SJCRH30 (cell line): ENCODE measurements at regions not wholly inside any gene's neighbourhood (a gene's known extent, or its start where the extent isn't known, plus 50 kb on each side); places are given as distances from the start of the nearest gene placed in this dataset.

Source experiments
- DNase-seq, 2 experiments: peaks; one replicate each; pipeline ENCODE4 v3.0.0-alpha.2; 2015 to 2020
- H3K27ac ChIP-seq: fragments of 250-450 bp; sonication (Bioruptor Pico); 2 replicates; pipeline ENCODE4 v1.5.1; 2020; ENCODE audit warnings: mild to moderate bottlenecking, moderate library complexity
- H3K27me3 ChIP-seq: fragments of 250-450 bp; sonication (Bioruptor Pico); 2 replicates; pipeline ENCODE4 v1.5.1; 2020; ENCODE audit warnings: mild to moderate bottlenecking, moderate library complexity
- H3K36me3 ChIP-seq: fragments of 250-450 bp; sonication (Bioruptor Pico); 2 replicates; pipeline ENCODE4 v1.5.1; 2020; ENCODE audit warnings: mild to moderate bottlenecking, moderate library complexity
- H3K4me1 ChIP-seq: fragments of 250-450 bp; sonication (Bioruptor Pico); 2 replicates; pipeline ENCODE4 v1.5.1; 2020; ENCODE audit warnings: mild to moderate bottlenecking, moderate library complexity
- H3K4me3 ChIP-seq: fragments of 250-450 bp; sonication (Bioruptor Pico); 2 replicates; pipeline ENCODE4 v1.5.1; 2020; ENCODE audit warnings: mild to moderate bottlenecking, moderate library complexity
- H3K9me3 ChIP-seq: fragments of 250-450 bp; sonication (Bioruptor Pico); replicated peaks from 2 replicates; pipeline ENCODE4 v1.5.1; 2020; ENCODE audit warnings: mild to moderate bottlenecking, moderate library complexity

DNA sequence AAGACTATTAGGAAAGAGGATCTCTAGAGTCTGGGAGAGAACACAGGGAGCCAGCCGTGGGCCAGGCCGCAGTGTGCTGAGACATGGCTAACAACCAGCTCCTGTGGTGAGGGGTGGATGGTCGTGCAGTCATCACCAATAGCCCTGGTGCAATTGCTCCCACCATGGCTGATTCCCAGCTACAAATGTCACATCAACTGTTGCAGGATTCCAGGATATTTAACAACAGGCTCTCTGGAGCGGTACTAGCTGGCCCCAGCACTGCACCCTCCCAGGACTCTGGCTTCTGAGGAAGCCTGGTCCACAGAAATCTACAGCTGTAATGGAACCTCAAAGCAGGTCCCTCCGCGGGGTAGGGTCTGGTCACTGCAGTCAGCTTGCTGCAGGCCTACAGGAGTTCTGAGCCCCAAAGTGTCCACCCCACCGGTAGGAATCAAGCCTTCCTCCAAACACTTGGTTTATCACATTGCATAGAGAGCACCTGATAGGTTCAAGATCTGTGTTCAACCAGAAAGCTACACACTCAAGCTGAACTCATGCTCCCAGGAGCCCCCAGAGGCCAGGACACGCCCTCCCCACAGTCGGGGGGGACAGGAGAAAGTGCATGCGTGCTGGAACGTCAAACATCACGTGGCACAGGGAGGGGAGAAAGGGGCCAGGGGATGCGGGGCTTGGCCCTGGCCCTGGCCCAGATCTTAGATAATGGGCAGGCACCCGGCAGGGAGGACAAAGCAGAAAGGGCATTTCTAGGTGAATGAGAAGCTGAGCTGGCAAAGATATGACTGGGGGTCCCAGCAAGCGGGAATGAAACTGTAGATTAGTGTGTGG, 609.0 kb downstream of the TBC1D22A start:
- Histone ChIP-seq H3K4me3 (no peak overlapping the region), H3K36me3 (no peaks in the 10 kb centered on the region), H3K27me3 (no peaks in the 10 kb centered on the region), H3K27ac (no peak overlapping the region), H3K9me3 (no peaks in the 10 kb centered on the region), H3K4me1 (no peaks in the 10 kb centered on the region)
- no peak for DNase-seq

DNA sequence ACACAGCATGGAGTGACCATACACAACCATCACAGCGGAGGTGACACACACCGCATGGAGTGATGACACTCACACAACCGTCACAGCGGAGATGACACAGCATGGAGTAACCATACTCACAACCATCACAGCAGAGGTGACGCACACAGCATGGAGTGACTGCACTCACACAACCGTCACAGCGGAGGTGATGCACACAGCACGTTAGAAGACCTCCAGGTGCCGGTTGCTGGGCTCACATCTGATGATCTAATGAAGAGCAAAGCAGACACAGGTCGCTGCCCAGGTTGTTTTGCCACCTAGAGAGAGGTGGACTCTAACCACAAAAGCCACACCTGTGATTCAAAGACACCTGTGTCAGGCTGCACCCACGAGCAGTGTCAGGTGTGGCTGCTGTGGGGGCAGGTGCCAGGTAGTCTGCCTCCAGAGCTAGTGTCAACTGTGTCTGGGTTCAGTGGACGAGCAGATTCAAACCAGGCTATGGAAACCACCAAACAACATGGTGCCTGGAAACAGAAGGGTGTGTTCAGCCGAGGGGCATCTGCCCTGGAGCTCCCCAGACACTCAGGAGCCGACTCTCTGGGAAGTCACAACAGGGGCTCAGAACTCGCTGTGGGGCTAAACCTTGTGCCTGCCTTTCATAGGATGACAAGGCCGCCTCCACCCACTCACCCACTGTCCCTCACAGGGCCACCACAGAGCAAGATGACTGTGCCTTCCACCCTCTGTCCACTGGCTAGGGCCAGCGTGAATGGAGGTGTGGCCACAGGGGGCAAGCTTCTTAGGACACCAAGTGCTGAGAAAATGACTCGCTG, 608.2 kb downstream of the TBC1D22A start:
- H3K4me1 ChIP-seq, result no peaks in the 10 kb centered on the region
- H3K36me3 ChIP-seq, result no peaks in the 10 kb centered on the region
- H3K27ac ChIP-seq, result no peak overlapping the region
- H3K4me3 ChIP-seq, result no peak overlapping the region
- no peaks in the 10 kb centered on the region for H3K27me3 ChIP-seq
- no peak for DNase-seq
- H3K9me3 ChIP-seq, result no peaks in the 10 kb centered on the region

DNA sequence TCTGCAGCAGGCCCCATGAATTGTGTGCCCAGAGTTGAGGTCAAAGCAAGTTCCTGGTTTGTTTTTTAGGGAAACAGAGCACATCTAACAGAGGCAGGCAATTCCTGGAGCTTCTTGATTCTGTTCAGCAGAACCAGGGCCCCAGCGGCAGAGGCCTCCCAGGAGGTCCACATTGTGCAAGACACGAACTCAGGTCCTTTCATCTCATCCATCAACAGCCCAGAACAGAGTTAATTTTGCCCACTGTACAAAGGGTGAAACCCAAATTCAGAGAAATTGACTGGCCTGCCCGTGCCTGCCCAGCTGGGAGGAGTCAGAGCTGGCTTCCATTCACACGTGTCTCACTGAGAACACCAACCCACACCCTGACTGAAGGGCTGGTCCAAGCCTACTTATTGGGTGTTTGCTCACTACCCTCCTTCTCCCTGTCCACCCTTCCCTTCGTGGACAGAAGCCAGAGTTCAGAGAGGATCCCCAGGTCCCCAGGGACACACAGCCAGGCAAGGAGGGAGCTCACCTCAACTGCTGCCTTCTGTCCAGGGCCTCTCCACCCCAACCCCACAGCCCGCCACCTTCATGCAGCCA, 607.1 kb downstream of the TBC1D22A start:
- DNase-seq, result no peak
- H3K27me3 ChIP-seq, result no peaks in the 10 kb centered on the region
- no peak overlapping the region for H3K4me3 ChIP-seq
- no peak overlapping the region for H3K27ac ChIP-seq
- no peaks in the 10 kb centered on the region for H3K9me3 ChIP-seq
- no peaks in the 10 kb centered on the region for H3K36me3 ChIP-seq
- H3K4me1 ChIP-seq, result no peaks in the 10 kb centered on the region

DNA sequence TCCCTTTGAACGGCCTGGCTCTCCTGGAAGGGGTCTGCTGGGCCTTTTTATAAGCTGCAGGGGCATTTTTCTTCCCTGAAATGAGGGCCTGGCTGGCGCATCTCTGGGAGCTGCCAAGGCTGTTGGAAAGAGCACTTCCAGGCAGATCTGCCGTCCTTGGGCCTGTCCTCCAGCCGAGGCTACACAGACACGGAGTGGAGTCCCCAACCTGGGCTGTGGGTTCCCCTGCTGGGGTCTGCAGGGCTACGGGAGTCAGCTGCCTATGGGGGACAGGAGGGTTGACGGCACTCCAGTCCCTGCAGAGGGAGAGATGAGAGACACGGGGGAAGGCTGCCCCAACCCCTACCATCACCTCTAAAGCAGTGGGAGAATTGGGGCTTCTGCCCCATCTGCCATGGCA, 606.6 kb downstream of the TBC1D22A start:
- H3K4me1 ChIP-seq, result no peaks in the 10 kb centered on the region
- no peak for DNase-seq
- no peaks in the 10 kb centered on the region for H3K9me3 ChIP-seq
- H3K4me3 ChIP-seq, result no peak overlapping the region
- no peaks in the 10 kb centered on the region for H3K27me3 ChIP-seq
- H3K36me3 ChIP-seq, result no peaks in the 10 kb centered on the region
- no peak overlapping the region for H3K27ac ChIP-seq

DNA sequence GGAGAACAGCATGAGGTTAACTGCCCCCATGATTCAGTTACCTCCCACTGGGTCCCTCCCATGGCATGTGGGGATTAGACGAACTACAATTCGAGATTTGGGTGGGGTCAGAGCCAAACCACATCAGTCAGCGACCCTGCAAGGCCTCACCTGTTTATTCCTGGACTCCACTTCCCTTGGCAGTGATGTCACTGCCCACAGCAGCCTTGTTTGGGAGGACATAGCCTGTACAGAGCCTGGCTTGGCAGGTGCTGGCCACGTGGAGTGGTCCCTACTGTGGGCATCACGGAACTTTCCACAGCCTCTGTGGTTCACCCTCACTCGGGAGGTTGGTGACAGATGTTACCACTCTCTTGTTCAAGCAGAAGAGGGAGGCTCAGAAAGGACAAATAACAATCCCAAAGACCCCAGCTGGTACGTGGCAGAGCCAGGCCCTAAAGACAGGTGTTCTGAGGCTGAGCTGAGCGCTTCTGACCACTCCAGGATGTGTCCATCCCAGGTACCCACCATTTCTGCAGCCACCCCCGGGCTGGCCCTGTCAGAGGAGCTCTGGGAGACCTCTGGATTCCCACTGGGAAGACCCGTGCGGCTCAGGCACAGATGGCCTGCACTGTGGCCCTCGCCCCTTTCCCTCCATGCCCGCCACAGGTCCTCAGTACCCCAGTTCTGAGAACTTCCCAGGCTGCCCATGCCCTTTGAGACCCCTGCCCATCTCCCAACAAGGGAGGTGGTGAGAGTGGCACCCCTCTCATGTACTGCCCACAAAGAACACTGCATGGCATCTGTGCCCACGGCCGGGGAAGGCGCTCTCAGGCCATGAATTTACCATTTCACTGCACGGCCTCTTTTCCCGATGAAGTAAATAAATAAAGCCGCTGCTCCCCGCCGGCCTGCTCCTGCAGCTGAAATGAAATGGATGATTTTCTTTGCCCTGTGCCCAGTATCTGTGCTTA, 605.8 kb downstream of the TBC1D22A start:
- H3K27me3 ChIP-seq, result no peaks in the 10 kb centered on the region
- H3K36me3 ChIP-seq, result no peaks in the 10 kb centered on the region
- H3K4me3 ChIP-seq, result no peak overlapping the region
- H3K4me1 ChIP-seq, result no peaks in the 10 kb centered on the region
- H3K27ac ChIP-seq, result no peak overlapping the region
- no peak for DNase-seq
- no peaks in the 10 kb centered on the region for H3K9me3 ChIP-seq

DNA sequence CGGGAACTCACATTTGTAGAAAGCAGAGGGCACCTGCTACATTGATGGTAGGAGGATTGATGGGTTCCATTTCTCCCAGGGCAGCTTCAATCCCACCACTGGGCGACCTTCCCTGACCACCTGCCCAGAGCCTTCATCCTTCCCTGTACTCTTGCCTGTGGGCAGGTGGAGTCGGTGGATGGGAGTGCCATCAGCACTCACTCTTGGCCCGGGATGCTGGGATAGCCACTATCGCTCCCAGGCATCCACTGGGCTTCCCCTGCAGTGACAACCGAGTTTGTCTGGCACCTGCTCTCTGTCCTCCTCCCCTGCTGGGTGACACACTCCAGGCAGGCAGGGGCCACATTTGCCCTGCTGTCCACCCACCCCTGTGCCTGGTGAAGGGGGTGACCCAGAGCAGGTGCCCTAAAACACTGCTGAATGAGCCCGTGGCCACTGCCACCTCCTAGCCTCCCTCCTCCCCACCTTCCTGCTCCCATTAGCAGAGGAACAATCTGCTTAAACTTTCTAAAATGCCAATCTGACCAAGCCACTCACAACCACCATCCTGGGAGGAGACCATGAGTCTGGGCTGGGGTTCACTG, 604.7 kb downstream of the TBC1D22A start:
- Histone ChIP-seq H3K4me3 (no peak overlapping the region), H3K27me3 (no peaks in the 10 kb centered on the region), H3K36me3 (no peaks in the 10 kb centered on the region), H3K9me3 (no peaks in the 10 kb centered on the region), H3K4me1 (no peaks in the 10 kb centered on the region), H3K27ac (no peak overlapping the region)
- no peak for DNase-seq

DNA sequence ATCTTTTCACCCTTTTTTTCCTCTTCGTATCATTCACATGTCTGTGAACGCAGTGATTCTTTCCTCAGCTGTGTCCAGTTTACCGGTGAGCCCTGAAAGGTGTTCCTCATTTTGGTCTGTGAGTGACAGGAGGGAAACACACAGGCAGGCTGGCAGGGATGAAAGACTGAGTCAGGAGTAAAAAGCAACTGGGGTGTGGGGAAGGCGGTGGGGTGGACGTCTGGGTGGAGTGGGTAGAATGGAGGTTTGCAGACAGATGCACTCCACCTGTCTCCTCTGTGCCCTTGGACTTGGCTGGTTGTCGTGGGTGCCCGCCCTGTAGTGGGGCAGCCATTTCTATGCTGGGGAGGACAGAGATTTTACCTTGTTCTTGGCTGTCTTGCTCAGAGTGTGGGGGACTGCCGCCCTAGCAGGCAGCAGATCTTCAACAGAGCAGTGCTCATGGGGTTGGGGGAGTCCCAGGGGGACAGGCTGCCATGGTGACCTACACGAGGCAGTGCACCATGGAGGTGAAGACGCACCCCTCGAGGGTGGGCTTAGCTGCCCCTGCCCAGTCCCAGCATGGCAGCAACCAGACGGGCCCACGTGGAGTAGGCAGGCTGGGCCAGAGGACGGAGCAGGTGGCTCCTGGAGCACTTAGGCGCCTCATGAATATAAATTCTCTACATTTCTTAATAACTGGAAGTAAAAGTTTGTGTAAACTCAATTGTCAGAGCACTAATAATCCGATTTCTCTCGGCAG, 603.7 kb downstream of the TBC1D22A start:
- no peaks in the 10 kb centered on the region for H3K36me3 ChIP-seq
- no peak overlapping the region for H3K27ac ChIP-seq
- no peaks in the 10 kb centered on the region for H3K9me3 ChIP-seq
- no peaks in the 10 kb centered on the region for H3K27me3 ChIP-seq
- H3K4me1 ChIP-seq, result no peaks in the 10 kb centered on the region
- no peak for DNase-seq
- no peak overlapping the region for H3K4me3 ChIP-seq

DNA sequence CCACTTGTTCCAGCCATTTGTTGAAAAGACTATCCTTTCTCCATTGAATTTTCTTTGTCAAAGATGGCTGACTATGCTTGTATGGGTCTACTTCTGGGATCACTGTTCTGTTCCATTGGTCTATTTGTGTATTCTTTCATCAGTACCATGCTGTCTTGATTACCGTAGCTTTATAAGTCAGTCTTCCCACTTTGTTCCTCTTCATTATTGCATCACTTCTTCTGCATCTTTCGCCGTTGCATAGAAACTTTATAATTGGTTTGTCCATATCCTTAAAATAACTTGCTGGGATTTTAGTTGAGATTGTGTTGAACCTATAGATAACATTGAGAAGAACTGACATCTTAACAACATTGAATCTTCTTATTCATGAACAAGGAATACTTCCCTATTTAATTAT, 598.8 kb downstream of the TBC1D22A start:
- Histone ChIP-seq H3K27ac (no peak overlapping the region), H3K4me3 (no peak overlapping the region), H3K27me3 (no peaks in the 10 kb centered on the region), H3K36me3 (no peaks in the 10 kb centered on the region), H3K4me1 (no peaks in the 10 kb centered on the region), H3K9me3 (no peaks in the 10 kb centered on the region)
- no peak for DNase-seq

DNA sequence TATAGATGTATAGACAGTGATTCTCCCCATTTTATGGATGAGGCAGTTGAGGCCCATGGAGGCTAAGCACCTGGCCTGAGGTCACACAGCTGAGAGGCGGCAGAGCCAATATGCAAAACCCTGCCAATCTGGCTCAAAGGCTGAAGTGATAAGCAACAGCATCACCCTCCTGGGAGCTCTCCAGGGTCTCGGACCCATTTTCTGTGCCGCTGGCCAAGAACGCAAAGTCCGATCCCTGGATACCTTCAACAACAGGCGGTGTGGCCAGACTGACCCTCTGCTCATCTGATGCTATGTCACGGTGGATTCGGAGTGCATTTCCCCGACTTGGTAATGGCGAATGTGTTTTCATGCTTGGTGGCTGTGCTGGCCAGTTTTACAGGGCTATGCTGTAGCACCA, 595.0 kb downstream of the TBC1D22A start:
- Histone ChIP-seq H3K9me3 (no peaks in the 10 kb centered on the region), H3K27ac (no peak overlapping the region), H3K27me3 (no peaks in the 10 kb centered on the region), H3K4me1 (no peaks in the 10 kb centered on the region), H3K4me3 (no peak overlapping the region), H3K36me3 (no peaks in the 10 kb centered on the region)
- no peak for DNase-seq

DNA sequence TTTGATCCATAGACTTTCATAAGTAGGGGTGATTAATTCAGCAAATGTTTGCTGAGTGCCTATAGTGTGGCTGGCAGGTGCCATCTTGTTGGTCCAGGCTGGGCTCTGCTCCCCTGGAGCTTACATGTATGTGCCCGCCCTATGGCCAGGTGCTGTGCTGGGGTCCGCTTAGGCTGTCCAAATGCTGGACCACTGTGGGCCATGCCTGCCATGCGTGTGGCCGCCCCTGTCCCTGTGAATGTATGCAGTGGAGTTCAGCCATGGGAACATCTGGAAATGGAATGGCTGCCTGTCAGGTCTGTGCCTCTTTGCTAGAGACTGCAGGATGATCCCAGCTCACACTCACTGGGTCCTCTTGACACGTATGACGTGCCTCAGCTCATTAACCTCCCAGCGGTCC, 594.6 kb downstream of the TBC1D22A start:
- no peaks in the 10 kb centered on the region for H3K4me1 ChIP-seq
- H3K9me3 ChIP-seq, result no peaks in the 10 kb centered on the region
- no peaks in the 10 kb centered on the region for H3K36me3 ChIP-seq
- H3K4me3 ChIP-seq, result no peak overlapping the region
- no peak for DNase-seq
- H3K27ac ChIP-seq, result no peak overlapping the region
- no peaks in the 10 kb centered on the region for H3K27me3 ChIP-seq

DNA sequence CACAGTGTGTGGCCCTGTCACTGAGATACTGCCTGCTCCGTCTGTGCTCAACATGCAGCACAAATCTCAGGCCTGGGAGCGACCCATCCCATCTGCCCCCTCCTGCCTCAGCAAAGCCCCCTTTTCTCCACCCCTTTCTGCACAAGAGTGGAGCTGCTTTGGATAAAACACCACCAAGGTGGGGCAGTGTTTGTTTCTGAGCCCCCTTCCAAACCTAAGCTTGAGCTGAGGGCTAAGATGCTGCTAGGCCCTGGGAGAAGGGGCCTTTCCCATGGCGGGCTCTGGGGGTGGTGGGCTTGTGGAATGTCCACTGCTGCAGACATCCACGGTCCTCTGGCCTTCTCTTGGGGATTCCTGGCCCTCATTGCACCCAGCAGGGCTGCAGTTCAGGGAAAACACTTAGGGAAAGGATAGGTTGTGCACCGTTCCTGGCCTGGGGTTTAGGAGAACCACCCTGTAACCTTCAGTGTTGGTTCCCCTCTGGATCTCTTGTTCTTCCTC, 594.1 kb downstream of the TBC1D22A start:
- Histone ChIP-seq H3K27ac (no peak overlapping the region), H3K4me1 (no peaks in the 10 kb centered on the region), H3K27me3 (no peaks in the 10 kb centered on the region), H3K4me3 (no peak overlapping the region), H3K36me3 (no peaks in the 10 kb centered on the region), H3K9me3 (no peaks in the 10 kb centered on the region)
- no peak for DNase-seq

DNA sequence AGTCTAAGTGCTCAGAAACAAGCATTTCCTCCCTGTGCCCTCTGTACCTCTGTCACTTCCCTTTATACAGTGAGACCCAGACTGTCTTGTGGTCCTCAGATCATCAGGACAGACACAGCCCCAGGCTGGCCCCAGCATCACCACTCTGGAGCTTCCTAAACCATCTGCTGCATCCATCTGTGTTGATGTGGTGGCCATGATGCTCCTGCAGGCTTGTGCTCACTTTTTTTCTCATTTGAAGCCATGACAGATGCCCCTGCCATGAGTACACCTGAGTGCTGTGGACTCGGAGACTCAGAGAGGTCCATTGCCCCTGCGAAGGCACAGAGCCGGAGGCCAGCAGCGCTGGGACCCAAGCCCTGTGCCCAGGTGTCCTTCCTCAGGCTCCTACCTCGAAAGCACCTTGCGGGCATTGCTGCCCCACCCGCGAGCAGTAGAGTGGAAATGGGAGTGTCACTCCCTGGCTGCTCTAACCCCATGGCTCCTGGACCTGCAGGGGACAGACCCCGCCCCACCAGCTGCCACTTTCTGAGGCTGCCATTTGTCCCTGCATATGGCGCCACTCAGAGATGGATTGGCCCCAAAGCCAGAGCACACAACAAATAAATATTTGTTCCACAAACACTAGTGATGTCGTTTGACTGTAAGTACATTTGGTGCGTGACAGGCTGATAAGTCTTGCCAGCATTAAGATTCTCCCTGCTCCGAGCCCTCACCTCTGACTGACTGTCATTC, 593.5 kb downstream of the TBC1D22A start:
- DNase-seq, result no peak
- Histone ChIP-seq H3K9me3 (no peaks in the 10 kb centered on the region), H3K36me3 (no peaks in the 10 kb centered on the region), H3K4me1 (no peaks in the 10 kb centered on the region), H3K27ac (no peak overlapping the region), H3K27me3 (no peaks in the 10 kb centered on the region), H3K4me3 (no peak overlapping the region)

DNA sequence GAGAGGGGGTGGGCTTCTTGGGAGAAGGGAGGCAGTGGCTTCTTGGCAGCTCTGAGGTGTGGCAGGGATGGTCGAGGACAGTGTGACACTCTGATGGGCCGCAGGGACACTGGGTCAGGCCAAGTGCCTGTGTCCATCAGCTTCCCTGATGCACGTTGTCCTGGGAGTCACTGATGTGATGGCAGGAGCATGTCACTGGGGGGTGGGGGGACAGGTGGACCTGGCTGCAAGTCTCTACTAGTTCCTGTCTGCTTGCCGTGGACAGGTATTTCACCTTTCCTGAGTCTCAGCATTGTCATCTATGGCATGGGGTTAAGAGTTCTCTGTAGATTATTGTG, 592.9 kb downstream of the TBC1D22A start:
- Histone ChIP-seq H3K9me3 (no peaks in the 10 kb centered on the region), H3K27me3 (no peaks in the 10 kb centered on the region), H3K4me1 (no peaks in the 10 kb centered on the region), H3K36me3 (no peaks in the 10 kb centered on the region), H3K27ac (no peak overlapping the region), H3K4me3 (no peak overlapping the region)
- no peak for DNase-seq
